PC-9 (cell line): ENCODE measurements at regions not wholly inside any gene's neighbourhood (a gene's known extent, or its start where the extent isn't known, plus 50 kb on each side); places are given as distances from the start of the nearest gene placed in this dataset.
"Not testable (repeated sequence)": the region's sequence is repeated elsewhere in the genome, so short reads cannot be mapped to it uniquely, and the experiment has no call there.

ENCODE experiments used
- EZH2 ChIP-seq: fragments of 200-600 bp; sonication (generic); IDR thresholded peaks from 2 replicates; pipeline ENCODE4 v1.8.0; 2017; ENCODE audit warnings: antibody characterized with exemption, low read depth
- TF ChIP-seq, protein P1 (sequence below): fragments of 200-600 bp; sonication (generic); conservative IDR thresholded peaks from 2 replicates; pipeline ENCODE4 v1.6.1; 2017; ENCODE audit warnings: mixed run types, antibody characterized with exemption, mild to moderate bottlenecking, moderate library complexity

GRCh38 chr22:11630386-11631084 lies 3897.5 kb upstream of the OR11H1 start:
- TF ChIP-seq, protein P1, sequence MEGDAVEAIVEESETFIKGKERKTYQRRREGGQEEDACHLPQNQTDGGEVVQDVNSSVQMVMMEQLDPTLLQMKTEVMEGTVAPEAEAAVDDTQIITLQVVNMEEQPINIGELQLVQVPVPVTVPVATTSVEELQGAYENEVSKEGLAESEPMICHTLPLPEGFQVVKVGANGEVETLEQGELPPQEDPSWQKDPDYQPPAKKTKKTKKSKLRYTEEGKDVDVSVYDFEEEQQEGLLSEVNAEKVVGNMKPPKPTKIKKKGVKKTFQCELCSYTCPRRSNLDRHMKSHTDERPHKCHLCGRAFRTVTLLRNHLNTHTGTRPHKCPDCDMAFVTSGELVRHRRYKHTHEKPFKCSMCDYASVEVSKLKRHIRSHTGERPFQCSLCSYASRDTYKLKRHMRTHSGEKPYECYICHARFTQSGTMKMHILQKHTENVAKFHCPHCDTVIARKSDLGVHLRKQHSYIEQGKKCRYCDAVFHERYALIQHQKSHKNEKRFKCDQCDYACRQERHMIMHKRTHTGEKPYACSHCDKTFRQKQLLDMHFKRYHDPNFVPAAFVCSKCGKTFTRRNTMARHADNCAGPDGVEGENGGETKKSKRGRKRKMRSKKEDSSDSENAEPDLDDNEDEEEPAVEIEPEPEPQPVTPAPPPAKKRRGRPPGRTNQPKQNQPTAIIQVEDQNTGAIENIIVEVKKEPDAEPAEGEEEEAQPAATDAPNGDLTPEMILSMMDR, result not testable (repeated sequence)
- not testable (repeated sequence) for TF ChIP-seq EZH2
